Calu3 (cell line): ENCODE measurements at regions not wholly inside any gene's neighbourhood (a gene's known extent, or its start where the extent isn't known, plus 50 kb on each side); places are given as distances from the start of the nearest gene placed in this dataset.

Source experiments
- BruUV-seq: library from RNA; stranded (reverse); fragments of 400-500 nt; replicated peaks from 2 replicates; lab custom pipeline; 2021; lab: Mats Ljungman, UMichigan
- CTCF ChIA-PET: fragments of 300-600 bp; sonication (Branson Sonifier 250); formaldehyde crosslinking; loops from one replicate; lab custom pipeline; 2022; ENCODE audit warnings: antibody characterized with exemption; lab: Charles Lee
- DNase-seq: peaks from one replicate; pipeline ENCODE4 v3.0.0; 2022
- H3K27ac Mint-ChIP-seq: one replicate; pipeline ENCODE4 v1.8.0; 2022; ENCODE audit warnings: mixed read lengths; ENCODE audit not compliant: unreplicated experiment
- H3K27me3 Mint-ChIP-seq: one replicate; pipeline ENCODE4 v1.8.0; 2022; ENCODE audit warnings: mixed read lengths; ENCODE audit not compliant: unreplicated experiment
- H3K36me3 Mint-ChIP-seq: one replicate; pipeline ENCODE4 v1.8.0; 2022; ENCODE audit warnings: mild to moderate bottlenecking, moderate library complexity, mixed read lengths; ENCODE audit not compliant: insufficient read depth, unreplicated experiment
- H3K4me1 Mint-ChIP-seq: one replicate; pipeline ENCODE4 v1.8.0; 2022; ENCODE audit warnings: mild to moderate bottlenecking, low read depth, mixed read lengths; ENCODE audit not compliant: unreplicated experiment
- H3K4me3 Mint-ChIP-seq: one replicate; pipeline ENCODE4 v1.8.0; 2022; ENCODE audit warnings: mild to moderate bottlenecking, low read depth, moderate library complexity, mixed read lengths; ENCODE audit not compliant: unreplicated experiment
- H3K9me3 Mint-ChIP-seq: one replicate; pipeline ENCODE4 v1.8.0; 2022; ENCODE audit warnings: low read depth, mixed read lengths; ENCODE audit not compliant: unreplicated experiment
- CTCF ChIP-seq: fragments of 200-600 bp; IDR thresholded peaks from one replicate; pipeline ENCODE4 v1.8.0; 2022; ENCODE audit warnings: antibody characterized with exemption; ENCODE audit not compliant: unreplicated experiment
- intact Hi-C: fragments of 100-400 bp; cut with micrococcal nuclease; formaldehyde crosslinking; loops from one replicate; pipeline ENCODE4 v1.10.0; 2022; ENCODE audit not compliant: unreplicated experiment

GRCh38 chr12:108048686-108049085 is 80.4 kb upstream of the WSCD2 start:
- CTCF ChIA-PET: no interaction called here
- Mint-ChIP-seq H3K36me3 (no peaks in the 10 kb centered on the region), H3K4me3 (no peak overlapping the region), H3K27me3 (peaks cover 77% of the 10 kb centered on the region), H3K9me3 (no peaks in the 10 kb centered on the region), H3K4me1 (no peaks in the 10 kb centered on the region), H3K27ac (no peak overlapping the region)
- intact Hi-C loops: no loop called here
- TF ChIP-seq CTCF: no peak
- no TSS peak for BruUV-seq
- no peak for DNase-seq

DNA sequence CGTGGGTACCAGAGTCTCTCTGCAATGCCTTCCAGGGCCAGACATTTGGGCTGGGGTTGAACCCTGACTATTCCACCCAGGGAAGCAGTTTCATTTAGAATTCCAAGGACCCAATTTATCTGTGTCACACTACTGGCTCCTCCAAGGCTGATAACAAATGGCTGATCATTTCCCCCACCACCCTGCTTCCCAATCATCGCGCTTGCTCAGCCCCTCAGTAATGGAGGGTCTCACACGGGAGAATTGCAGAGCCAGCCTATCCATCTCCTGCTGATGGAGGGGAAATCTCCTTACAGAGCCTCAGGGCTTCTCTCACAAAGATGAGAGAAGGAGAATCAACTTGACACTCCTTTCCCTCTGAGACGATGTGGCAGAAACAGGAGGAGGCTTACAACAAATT is 78.4 kb upstream of the WSCD2 start:
- no peaks in the 10 kb centered on the region for H3K4me1 Mint-ChIP-seq
- DNase-seq: no peak
- no peak overlapping the region for H3K27ac Mint-ChIP-seq
- CTCF ChIA-PET: no interaction called here
- H3K4me3 Mint-ChIP-seq: no peak overlapping the region
- no peaks in the 10 kb centered on the region for H3K9me3 Mint-ChIP-seq
- no TSS peak for BruUV-seq
- H3K36me3 Mint-ChIP-seq: no peaks in the 10 kb centered on the region
- peaks cover 82% of the 10 kb centered on the region for H3K27me3 Mint-ChIP-seq
- no peak for TF ChIP-seq CTCF
- intact Hi-C loops: no loop called here

DNA sequence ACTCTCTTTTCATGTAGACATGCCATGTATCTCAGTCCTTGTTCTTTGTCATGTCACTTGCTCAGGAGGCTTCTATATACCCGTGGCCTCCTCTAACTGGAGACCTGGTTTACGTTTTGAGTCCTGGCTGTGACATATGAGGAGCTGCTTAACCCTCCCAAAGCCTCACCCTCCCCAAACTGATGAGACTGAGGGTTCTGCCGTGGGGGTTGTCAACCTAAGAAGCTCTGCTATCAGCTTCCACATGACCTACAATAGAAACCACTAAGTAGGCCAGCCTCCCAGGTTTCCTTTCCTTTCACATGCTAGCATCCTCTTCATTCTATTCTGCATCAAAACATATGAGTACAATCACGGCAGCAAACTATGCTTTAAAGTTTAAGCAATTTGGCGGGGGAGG is 76.8 kb upstream of the WSCD2 start:
- H3K9me3 Mint-ChIP-seq: no peaks in the 10 kb centered on the region
- no TSS peak for BruUV-seq
- H3K4me3 Mint-ChIP-seq: no peak overlapping the region
- no peaks in the 10 kb centered on the region for H3K4me1 Mint-ChIP-seq
- no peak overlapping the region for H3K27ac Mint-ChIP-seq
- no peak for TF ChIP-seq CTCF
- H3K27me3 Mint-ChIP-seq: peaks cover 82% of the 10 kb centered on the region
- no peak for DNase-seq
- intact Hi-C loops: no loop called here
- CTCF ChIA-PET: no interaction called here
- H3K36me3 Mint-ChIP-seq: no peaks in the 10 kb centered on the region

- no TSS peak for BruUV-seq
- Mint-ChIP-seq H3K4me3 (no peak overlapping the region), H3K9me3 (no peaks in the 10 kb centered on the region), H3K27me3 (peaks cover 82% of the 10 kb centered on the region), H3K4me1 (no peaks in the 10 kb centered on the region), H3K36me3 (no peaks in the 10 kb centered on the region), H3K27ac (no peak overlapping the region)
- intact Hi-C loops: no loop called here
- no peak for TF ChIP-seq CTCF
- CTCF ChIA-PET: no interaction called here
- no peak for DNase-seq
Observed at GRCh38 chr12:108053512-108053911, 75.6 kb upstream of the WSCD2 start.
